HG02610 (cell line): ENCODE measurements at regions not wholly inside any gene's neighbourhood (a gene's known extent, or its start where the extent isn't known, plus 50 kb on each side); places are given as distances from the start of the nearest gene placed in this dataset.

Source experiments
- ATAC-seq: cut with Tn5 transposase; IDR thresholded peaks from one replicate; pipeline ENCODE4 v1.9.1; 2021; ENCODE audit warnings: mild to moderate bottlenecking, moderate library complexity; ENCODE audit not compliant: unreplicated experiment

DNA sequence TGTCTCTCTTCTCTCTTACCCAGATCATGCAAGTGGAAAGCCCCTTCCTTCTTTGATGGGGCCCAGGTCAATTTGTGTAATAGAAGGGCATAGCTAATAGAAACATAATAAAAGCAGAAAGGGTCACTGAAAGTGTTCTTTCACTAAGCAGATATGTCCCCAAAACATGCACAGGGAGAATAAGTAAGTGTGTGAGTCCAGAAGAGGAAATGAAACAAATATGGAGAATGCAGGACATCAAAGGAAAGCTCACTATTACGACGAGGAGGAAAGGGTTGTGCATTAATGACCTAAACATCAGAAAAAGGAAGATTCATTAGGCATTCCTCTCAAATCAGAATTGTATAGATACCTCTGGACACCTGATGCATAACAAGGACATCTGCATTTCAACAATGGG lies 81.4 kb upstream of the SMYD2 start:
- no peak for ATAC-seq

GRCh38 chr1:214202992-214203391 lies 78.0 kb upstream of the SMYD2 start:
- ATAC-seq = no peak

GRCh38 chr1:214205053-214205452 lies 75.9 kb upstream of the SMYD2 start:
- no peak for ATAC-seq

DNA sequence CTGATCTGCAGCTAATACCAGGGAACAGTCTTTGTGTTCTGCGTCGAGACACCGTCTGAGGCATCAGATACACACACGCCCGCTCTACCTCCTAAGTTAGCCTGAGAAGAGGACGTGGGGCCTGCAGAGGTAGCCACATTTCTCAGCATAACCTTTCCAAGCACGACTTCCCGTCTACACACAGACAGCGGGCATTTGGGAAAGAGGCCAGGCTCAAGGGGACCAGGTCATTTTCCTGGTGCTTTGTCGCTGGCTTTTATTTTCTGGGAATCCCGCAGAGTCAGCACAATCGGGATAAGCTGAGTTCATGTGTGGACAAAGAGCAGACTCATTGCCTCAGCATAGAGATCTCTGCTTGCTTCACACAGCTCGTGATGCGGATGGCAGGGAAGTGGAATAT lies 72.5 kb upstream of the SMYD2 start:
- no peak for ATAC-seq

DNA sequence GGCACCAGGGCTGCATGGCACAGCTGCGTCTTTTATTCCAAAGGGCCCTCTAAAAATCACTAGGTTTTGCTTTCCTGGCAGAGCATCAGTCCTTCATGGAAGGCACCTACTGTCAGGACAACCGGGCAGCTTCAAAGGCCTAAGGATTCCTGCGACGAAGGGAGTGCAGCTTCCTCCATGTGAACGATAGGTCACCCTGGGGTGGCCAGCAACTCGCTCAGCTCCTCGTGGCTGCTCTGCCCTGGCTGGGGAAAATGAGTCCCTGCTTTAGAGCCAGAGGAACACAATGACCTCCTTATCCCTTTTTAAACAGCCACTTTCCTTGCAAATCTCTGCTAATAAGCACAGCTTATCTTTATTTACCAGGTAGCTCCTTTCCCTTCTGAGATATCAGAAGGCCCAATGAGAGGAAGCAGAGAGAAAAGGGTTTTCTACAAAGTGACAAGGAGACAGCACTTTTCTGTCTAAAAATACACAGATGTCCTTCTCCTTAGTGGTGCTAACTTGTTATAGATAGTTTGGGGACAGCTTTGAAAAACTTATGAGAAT lies 71.6 kb upstream of the SMYD2 start:
- ATAC-seq = no peak

GRCh38 chr1:214213136-214213535 lies 67.8 kb upstream of the SMYD2 start:
- no peak for ATAC-seq

DNA sequence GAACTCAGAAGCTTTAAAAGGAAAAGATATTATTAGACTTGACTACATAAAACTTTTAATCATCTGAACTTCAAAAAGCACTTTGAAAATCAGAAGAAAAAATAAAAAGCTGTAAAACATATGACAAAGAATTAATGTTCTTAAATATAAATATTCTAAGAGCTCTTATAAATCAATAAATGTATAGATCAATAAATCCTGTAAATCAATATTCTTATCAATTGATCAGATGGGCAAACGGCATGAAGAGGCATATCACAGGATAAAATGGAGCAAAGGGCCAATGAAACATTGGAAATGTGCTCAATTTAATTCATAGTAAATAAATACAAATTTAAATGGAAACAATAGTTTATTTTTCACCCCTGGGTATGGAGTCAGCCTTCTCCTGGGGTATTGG lies 66.1 kb upstream of the SMYD2 start:
- no peak for ATAC-seq

DNA sequence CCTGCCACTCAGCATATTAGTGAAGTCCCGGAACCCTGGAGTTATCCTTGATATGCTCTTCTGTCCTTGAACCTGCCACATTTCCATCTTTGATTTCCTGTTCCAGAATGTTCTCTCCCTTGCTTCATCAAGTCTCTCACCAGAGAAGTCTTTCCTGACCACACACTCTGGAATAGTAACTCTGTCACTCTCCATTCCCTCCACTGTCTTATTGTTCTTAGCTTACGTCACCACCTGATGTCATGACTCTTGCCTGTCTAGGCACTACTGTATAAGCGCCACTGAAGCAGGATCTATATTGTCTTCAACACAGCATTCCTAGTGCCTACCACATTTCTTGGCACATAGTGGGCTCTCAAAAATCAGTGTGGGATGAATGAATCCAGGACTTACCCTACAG lies 65.4 kb upstream of the SMYD2 start:
- ATAC-seq = no peak

DNA sequence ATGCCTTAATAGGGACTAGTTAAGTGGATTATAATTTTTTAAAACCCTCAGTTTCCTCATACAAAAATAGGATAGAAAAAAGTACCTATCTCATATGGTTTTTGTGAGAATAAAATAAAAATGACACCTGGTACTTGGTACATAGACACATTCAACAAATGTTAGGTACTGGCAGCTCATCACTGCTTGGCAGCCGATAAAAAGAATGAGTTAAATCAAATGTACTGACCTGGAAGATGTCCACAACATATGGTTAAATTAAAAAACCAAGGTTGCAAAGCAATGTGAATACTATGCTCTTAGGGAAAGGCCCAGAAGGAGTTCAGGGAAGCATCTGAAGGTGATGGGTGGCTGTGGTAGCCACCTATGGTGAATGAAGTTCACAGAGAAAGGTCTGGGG lies 64.9 kb upstream of the SMYD2 start:
- ATAC-seq = no peak

DNA sequence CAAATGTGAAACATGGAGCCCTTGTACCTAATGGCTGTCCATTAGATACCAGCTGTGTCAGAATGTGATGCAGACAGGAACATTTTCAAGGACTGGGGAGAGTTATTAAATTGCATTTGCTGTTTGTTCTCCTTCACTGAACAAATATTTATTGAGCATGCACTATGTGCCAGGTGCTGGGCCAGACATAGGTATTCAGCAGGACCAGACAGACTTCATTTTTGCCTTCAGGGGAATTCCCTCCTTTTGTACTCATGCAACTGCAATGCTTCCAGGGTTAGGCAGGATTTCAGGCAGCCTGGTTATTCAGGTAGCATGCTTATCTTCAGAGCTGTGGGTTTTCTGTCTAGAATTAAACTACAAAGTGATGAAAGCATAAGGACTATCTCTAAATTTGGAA lies 64.2 kb upstream of the SMYD2 start:
- ATAC-seq = no peak

- ATAC-seq = no peak
These were observed 61.1 kb upstream of the SMYD2 start for GRCh38 chr1:214219902-214220301.

DNA sequence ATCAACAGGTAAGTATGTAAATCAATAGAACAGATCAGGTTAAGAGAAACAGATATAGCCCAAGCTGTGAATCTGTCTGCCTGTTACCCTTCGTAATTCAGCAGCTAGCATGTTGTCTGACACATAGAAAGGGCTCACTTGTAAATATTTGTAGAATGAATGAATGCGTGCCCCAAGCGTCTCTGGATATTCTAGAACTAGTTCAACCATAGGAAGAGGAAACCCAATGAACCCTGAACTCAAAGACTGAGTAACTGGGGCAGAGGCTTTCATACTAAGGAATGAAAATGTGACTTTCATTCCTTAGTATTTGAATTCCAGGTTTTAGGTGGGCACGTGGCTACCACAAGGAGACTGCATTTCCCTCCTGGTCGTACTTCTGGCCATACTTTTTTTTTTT lies 60.1 kb upstream of the SMYD2 start:
- ATAC-seq = no peak

DNA sequence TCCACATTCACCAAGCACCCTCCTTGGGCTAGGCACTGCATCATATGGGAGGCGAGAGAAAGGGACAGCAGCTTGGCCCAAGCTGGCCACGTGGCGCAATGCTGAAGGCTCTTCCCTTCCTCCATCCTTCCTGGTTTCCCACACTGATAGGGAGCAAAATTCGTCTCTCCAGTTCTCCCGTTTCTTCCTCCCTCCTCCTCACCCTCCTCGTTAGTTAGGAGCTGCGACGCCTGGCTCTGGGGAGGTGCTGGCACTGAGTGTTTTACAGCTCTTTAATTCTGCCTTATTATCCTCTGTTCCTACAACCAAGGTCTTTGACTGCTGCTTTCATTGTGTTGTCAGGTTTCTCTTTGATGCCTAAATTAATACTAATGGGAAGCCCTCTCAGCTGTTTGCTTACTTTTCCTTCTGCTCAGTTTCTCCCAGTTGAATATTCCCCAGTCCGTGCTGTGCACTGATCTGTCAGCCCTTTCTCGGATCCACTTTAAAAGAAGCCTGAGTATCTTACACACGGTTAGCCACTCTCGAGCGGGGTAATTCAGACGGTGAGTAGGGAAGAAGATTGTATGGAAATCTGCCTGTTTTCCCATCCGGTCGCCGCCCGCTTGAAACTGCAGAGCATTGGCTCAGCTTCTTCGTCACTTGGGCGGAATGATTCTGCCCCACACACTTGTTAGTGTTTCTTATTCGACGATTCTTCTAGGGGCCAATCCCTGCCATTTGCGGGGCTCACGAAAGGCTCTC lies 56.2 kb upstream of the SMYD2 start:
- no peak for ATAC-seq

- ATAC-seq = no peak
These were observed 52.0 kb upstream of the SMYD2 start for GRCh38 chr1:214228976-214229375.

DNA sequence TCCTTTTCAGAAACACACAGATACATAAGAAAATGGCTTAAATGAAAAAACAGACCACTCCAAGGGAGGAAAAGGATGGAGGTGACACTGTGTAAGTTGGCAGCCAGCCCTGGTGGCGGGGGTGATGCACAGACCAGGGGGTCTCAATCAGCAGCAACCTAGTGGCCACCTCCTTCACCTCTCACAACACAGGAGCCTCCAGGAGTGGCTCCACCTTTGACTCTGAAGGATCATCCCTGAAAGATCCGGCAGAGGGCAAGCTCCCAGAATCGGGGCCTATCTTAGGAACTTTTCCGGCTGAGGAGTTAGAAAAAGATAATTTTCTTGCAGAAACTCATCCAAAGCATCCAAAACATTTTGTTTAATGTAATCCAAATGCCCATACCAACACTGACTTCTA lies 51.2 kb upstream of the SMYD2 start:
- no peak for ATAC-seq
